ENCODE measurements at regions not wholly inside any gene's neighbourhood (a gene's known extent, or its start where the extent isn't known, plus 50 kb on each side); places are given as distances from the start of the nearest gene placed in this dataset.

GRCh38 chr4:177204126-177204525 is 105.5 kb upstream of the NEIL3 start:
- no peaks in the 10 kb centered on the region for H3K36me3 Mint-ChIP-seq (ENCODE audit: low read depth)
- no peaks in the 10 kb centered on the region for H3K4me1 Mint-ChIP-seq
- ATAC-seq (no peak), DNase-seq (no peak)
- H3K9me3 ChIP-seq (ENCODE audit: control insufficient read depth, low read length, poor library complexity, severe bottlenecking), result no peaks in the 10 kb centered on the region
- H3K27ac Mint-ChIP-seq, result no peak overlapping the region
- no peak overlapping the region for H3K4me3 Mint-ChIP-seq
- H3K27me3 Mint-ChIP-seq, result no peaks in the 10 kb centered on the region

- no peak for ATAC-seq
- no peak for DNase-seq
- H3K27me3 Mint-ChIP-seq, result peaks cover 25% of the 10 kb centered on the region
- no peaks in the 10 kb centered on the region for H3K36me3 Mint-ChIP-seq (ENCODE audit: low read depth)
- H3K4me1 Mint-ChIP-seq, result no peaks in the 10 kb centered on the region
- no peaks in the 10 kb centered on the region for H3K9me3 ChIP-seq (ENCODE audit: control insufficient read depth, low read length, poor library complexity, severe bottlenecking)
- no peak overlapping the region for H3K27ac Mint-ChIP-seq
- H3K4me3 Mint-ChIP-seq, result no peak overlapping the region
Observed at GRCh38 chr4:177214935-177215334, 94.7 kb upstream of the NEIL3 start.

- no peaks in the 10 kb centered on the region for H3K36me3 Mint-ChIP-seq (ENCODE audit: low read depth)
- no peaks in the 10 kb centered on the region for H3K4me1 Mint-ChIP-seq
- no peaks in the 10 kb centered on the region for H3K9me3 ChIP-seq (ENCODE audit: control insufficient read depth, low read length, poor library complexity, severe bottlenecking)
- DNase-seq, result no peak
- H3K27me3 Mint-ChIP-seq, result peaks cover 18% of the 10 kb centered on the region
- H3K27ac Mint-ChIP-seq, result no peak overlapping the region
- H3K4me3 Mint-ChIP-seq, result no peak overlapping the region
- ATAC-seq, result no peak
Observed at GRCh38 chr4:177220376-177220775, 89.3 kb upstream of the NEIL3 start.

- Mint-ChIP-seq H3K4me1 (no peaks in the 10 kb centered on the region), H3K36me3 (ENCODE audit: low read depth) (no peaks in the 10 kb centered on the region), H3K4me3 (no peak overlapping the region), H3K27me3 (peaks cover 10% of the 10 kb centered on the region), H3K27ac (no peak overlapping the region)
- H3K9me3 ChIP-seq (ENCODE audit: control insufficient read depth, low read length, poor library complexity, severe bottlenecking), result no peaks in the 10 kb centered on the region
- no peak for DNase-seq
- ATAC-seq, result no peak
Observed at GRCh38 chr4:177222781-177223180, 86.9 kb upstream of the NEIL3 start.

- ATAC-seq, result no peak
- peaks cover 8% of the 10 kb centered on the region for H3K4me1 Mint-ChIP-seq
- no peaks in the 10 kb centered on the region for H3K27me3 Mint-ChIP-seq
Observed at GRCh38 chr4:177225605-177226004, 84.1 kb upstream of the NEIL3 start.

GRCh38 chr4:177227636-177228035 is 82.0 kb upstream of the NEIL3 start:
- ATAC-seq (no peak), DNase-seq (no peak)
- no peak overlapping the region for H3K27ac Mint-ChIP-seq
- H3K9me3 ChIP-seq (ENCODE audit: control insufficient read depth, low read length, poor library complexity, severe bottlenecking), result no peaks in the 10 kb centered on the region
- peaks cover 8% of the 10 kb centered on the region for H3K4me1 Mint-ChIP-seq
- no peaks in the 10 kb centered on the region for H3K27me3 Mint-ChIP-seq
- no peaks in the 10 kb centered on the region for H3K36me3 Mint-ChIP-seq (ENCODE audit: low read depth)
- H3K4me3 Mint-ChIP-seq, result no peak overlapping the region

More at GRCh38 chr4:177225605-177226004, 84.1 kb upstream of the NEIL3 start:
- Mint-ChIP-seq H3K4me3 (no peak overlapping the region), H3K36me3 (ENCODE audit: low read depth) (no peaks in the 10 kb centered on the region), H3K27ac (no peak overlapping the region)
- H3K9me3 ChIP-seq (ENCODE audit: control insufficient read depth, low read length, poor library complexity, severe bottlenecking), result no peaks in the 10 kb centered on the region
- no peak for DNase-seq

- H3K36me3 Mint-ChIP-seq (ENCODE audit: low read depth), result no peaks in the 10 kb centered on the region
- H3K4me1 Mint-ChIP-seq, result peaks cover 8% of the 10 kb centered on the region
- H3K27me3 Mint-ChIP-seq, result no peaks in the 10 kb centered on the region
- H3K9me3 ChIP-seq (ENCODE audit: control insufficient read depth, low read length, poor library complexity, severe bottlenecking), result no peaks in the 10 kb centered on the region
- no peak for ATAC-seq
- no peak for DNase-seq
- peak overlapping the region; percentile 71 for H3K4me3 Mint-ChIP-seq
- no peak overlapping the region for H3K27ac Mint-ChIP-seq
Observed at GRCh38 chr4:177228599-177228998, 81.1 kb upstream of the NEIL3 start.

GRCh38 chr4:177229331-177229730 is 80.3 kb upstream of the NEIL3 start:
- Mint-ChIP-seq H3K27ac (no peak overlapping the region), H3K4me1 (peaks cover 8% of the 10 kb centered on the region), H3K36me3 (ENCODE audit: low read depth) (no peaks in the 10 kb centered on the region), H3K27me3 (no peaks in the 10 kb centered on the region), H3K4me3 (peak overlapping the region; percentile 71)
- no peak for ATAC-seq
- H3K9me3 ChIP-seq (ENCODE audit: control insufficient read depth, low read length, poor library complexity, severe bottlenecking), result no peaks in the 10 kb centered on the region
- DNase-seq, result no peak

GRCh38 chr4:177232473-177232872 is 77.2 kb upstream of the NEIL3 start:
- Mint-ChIP-seq H3K4me3 (no peak overlapping the region), H3K27ac (peak overlapping the region; percentile 1), H3K27me3 (no peaks in the 10 kb centered on the region), H3K4me1 (peaks cover 11% of the 10 kb centered on the region), H3K36me3 (ENCODE audit: low read depth) (no peaks in the 10 kb centered on the region)
- ATAC-seq (no peak), DNase-seq (no peak)
- no peaks in the 10 kb centered on the region for H3K9me3 ChIP-seq (ENCODE audit: control insufficient read depth, low read length, poor library complexity, severe bottlenecking)

GRCh38 chr4:177235026-177235425 is 74.6 kb upstream of the NEIL3 start:
- H3K4me3 Mint-ChIP-seq, result no peak overlapping the region
- H3K4me1 Mint-ChIP-seq, result peaks cover 3% of the 10 kb centered on the region
- ATAC-seq, result no peak
- DNase-seq, result no peak
- no peaks in the 10 kb centered on the region for H3K27me3 Mint-ChIP-seq
- no peaks in the 10 kb centered on the region for H3K9me3 ChIP-seq (ENCODE audit: control insufficient read depth, low read length, poor library complexity, severe bottlenecking)
- H3K27ac Mint-ChIP-seq, result no peak overlapping the region
- no peaks in the 10 kb centered on the region for H3K36me3 Mint-ChIP-seq (ENCODE audit: low read depth)

GRCh38 chr4:177236886-177237285 is 72.8 kb upstream of the NEIL3 start:
- ATAC-seq (no peak), DNase-seq (no peak)
- peaks cover 3% of the 10 kb centered on the region for H3K4me1 Mint-ChIP-seq
- H3K4me3 Mint-ChIP-seq, result no peak overlapping the region
- H3K27ac Mint-ChIP-seq, result no peak overlapping the region
- peaks cover 2% of the 10 kb centered on the region for H3K27me3 Mint-ChIP-seq
- H3K36me3 Mint-ChIP-seq (ENCODE audit: low read depth), result no peaks in the 10 kb centered on the region
- H3K9me3 ChIP-seq (ENCODE audit: control insufficient read depth, low read length, poor library complexity, severe bottlenecking), result no peaks in the 10 kb centered on the region

- Mint-ChIP-seq H3K27ac (no peak overlapping the region), H3K27me3 (peaks cover 6% of the 10 kb centered on the region), H3K4me3 (no peak overlapping the region), H3K36me3 (ENCODE audit: low read depth) (no peaks in the 10 kb centered on the region), H3K4me1 (peaks cover 3% of the 10 kb centered on the region)
- no peaks in the 10 kb centered on the region for H3K9me3 ChIP-seq (ENCODE audit: control insufficient read depth, low read length, poor library complexity, severe bottlenecking)
- no peak for ATAC-seq
- no peak for DNase-seq
Observed at GRCh38 chr4:177237291-177237690, 72.4 kb upstream of the NEIL3 start.

GRCh38 chr4:177239477-177239876 is 70.2 kb upstream of the NEIL3 start:
- no peaks in the 10 kb centered on the region for H3K9me3 ChIP-seq (ENCODE audit: control insufficient read depth, low read length, poor library complexity, severe bottlenecking)
- Mint-ChIP-seq H3K27me3 (peaks cover 8% of the 10 kb centered on the region), H3K27ac (no peak overlapping the region), H3K4me3 (no peak overlapping the region), H3K4me1 (peaks cover 3% of the 10 kb centered on the region), H3K36me3 (ENCODE audit: low read depth) (no peaks in the 10 kb centered on the region)
- ATAC-seq (no peak), DNase-seq (no peak)

GRCh38 chr4:177239878-177240277 is 69.8 kb upstream of the NEIL3 start:
- H3K27ac Mint-ChIP-seq, result no peak overlapping the region
- no peaks in the 10 kb centered on the region for H3K9me3 ChIP-seq (ENCODE audit: control insufficient read depth, low read length, poor library complexity, severe bottlenecking)
- no peak overlapping the region for H3K4me3 Mint-ChIP-seq
- peaks cover 3% of the 10 kb centered on the region for H3K4me1 Mint-ChIP-seq
- DNase-seq (no peak), ATAC-seq (no peak)
- H3K36me3 Mint-ChIP-seq (ENCODE audit: low read depth), result no peaks in the 10 kb centered on the region
- peaks cover 8% of the 10 kb centered on the region for H3K27me3 Mint-ChIP-seq
